ENCODE measurements at regions not wholly inside any gene's neighbourhood (a gene's known extent, or its start where the extent isn't known, plus 50 kb on each side); places are given as distances from the start of the nearest gene placed in this dataset.
A peak's percentile ranks its signal among the peaks of the same experiment; 100 is the strongest.
"Not testable (repeated sequence)": the region's sequence is repeated elsewhere in the genome, so short reads cannot be mapped to it uniquely, and the experiment has no call there.

GRCh38 chr2:7649461-7650228 is 732.4 kb downstream of the RNF144A start:
- H3K36me3 ChIP-seq (ENCODE audit: low read depth), result no peaks in the 10 kb centered on the region
- H3K4me1 ChIP-seq (ENCODE audit: low read depth), result no peaks in the 10 kb centered on the region
- H3K4me3 ChIP-seq, result no peak overlapping the region
- peak; percentile 47 for ATAC-seq
- no peak for TF ChIP-seq CTCF (IDR thresholded peaks at IDR 0.05)
- H3K9me3 ChIP-seq, result peaks cover 5% of the 10 kb centered on the region
- intact Hi-C loops (cut with DNase I, micrococcal nuclease), result no loop called here
- no peak for DNase-seq

GRCh38 chr2:7653617-7654016 is 736.4 kb downstream of the RNF144A start:
- no peak for TF ChIP-seq CTCF (IDR thresholded peaks at IDR 0.05)
- ATAC-seq (no peak), DNase-seq (no peak)
- H3K9me3 ChIP-seq, result peaks cover 5% of the 10 kb centered on the region
- H3K36me3 ChIP-seq (ENCODE audit: low read depth), result no peaks in the 10 kb centered on the region
- intact Hi-C loops (cut with DNase I, micrococcal nuclease), result no loop called here
- H3K4me1 ChIP-seq (ENCODE audit: low read depth), result no peaks in the 10 kb centered on the region
- no peak overlapping the region for H3K4me3 ChIP-seq

- no peak for TF ChIP-seq CTCF (IDR thresholded peaks at IDR 0.05)
- intact Hi-C loops (cut with DNase I, micrococcal nuclease), result no loop called here
- no peak overlapping the region for H3K4me3 ChIP-seq
- DNase-seq (no peak), ATAC-seq (no peak)
- no peaks in the 10 kb centered on the region for H3K36me3 ChIP-seq (ENCODE audit: low read depth)
- H3K4me1 ChIP-seq (ENCODE audit: low read depth), result no peaks in the 10 kb centered on the region
- H3K9me3 ChIP-seq, result peaks cover 5% of the 10 kb centered on the region
Measured at GRCh38 chr2:7655629-7656028, 738.4 kb downstream of the RNF144A start.

- H3K9me3 ChIP-seq; intact Hi-C loops (cut with DNase I, micrococcal nuclease); H3K36me3 ChIP-seq (ENCODE audit: low read depth); ATAC-seq; H3K4me3 ChIP-seq; DNase-seq; H3K4me1 ChIP-seq (ENCODE audit: low read depth): not testable (repeated sequence)
Measured at GRCh38 chr2:7657526-7657925, 740.3 kb downstream of the RNF144A start.

- ATAC-seq, result no peak
- no peak for TF ChIP-seq CTCF (IDR thresholded peaks at IDR 0.05)
- Histone ChIP-seq H3K36me3 (ENCODE audit: low read depth) (no peaks in the 10 kb centered on the region), H3K9me3 (peaks cover 2% of the 10 kb centered on the region), H3K4me3 (no peak overlapping the region), H3K4me1 (ENCODE audit: low read depth) (no peaks in the 10 kb centered on the region)
- intact Hi-C loops (cut with DNase I, micrococcal nuclease), result no loop called here
- no peak for DNase-seq
Measured at GRCh38 chr2:7658486-7658885, 741.3 kb downstream of the RNF144A start.

GRCh38 chr2:7660816-7661215 is 743.6 kb downstream of the RNF144A start:
- no peak for DNase-seq
- intact Hi-C loops (cut with DNase I, micrococcal nuclease), result no loop called here
- TF ChIP-seq CTCF (IDR thresholded peaks at IDR 0.05), result no peak
- Histone ChIP-seq H3K36me3 (ENCODE audit: low read depth) (no peaks in the 10 kb centered on the region), H3K4me1 (ENCODE audit: low read depth) (no peaks in the 10 kb centered on the region), H3K4me3 (no peak overlapping the region), H3K9me3 (no peaks in the 10 kb centered on the region)
- ATAC-seq, result no peak

Data from mucosa of descending colon (tissue), 3 donors.